SK-N-MC (cell line): ENCODE measurements at regions not wholly inside any gene's neighbourhood (a gene's known extent, or its start where the extent isn't known, plus 50 kb on each side); places are given as distances from the start of the nearest gene placed in this dataset.

Experiments used
- EZH2 ChIP-seq: fragments of 200-600 bp; sonication (generic); IDR thresholded peaks from one replicate; pipeline ENCODE4 v1.6.1; 2017; ENCODE audit warnings: antibody characterized with exemption
- POLR2AphosphoS5 ChIP-seq: IDR thresholded peaks from 2 replicates; pipeline ENCODE4 v1.6.1; 2012; ENCODE audit warnings: mild to moderate bottlenecking, low read depth, low read length, borderline replicate concordance

DNA sequence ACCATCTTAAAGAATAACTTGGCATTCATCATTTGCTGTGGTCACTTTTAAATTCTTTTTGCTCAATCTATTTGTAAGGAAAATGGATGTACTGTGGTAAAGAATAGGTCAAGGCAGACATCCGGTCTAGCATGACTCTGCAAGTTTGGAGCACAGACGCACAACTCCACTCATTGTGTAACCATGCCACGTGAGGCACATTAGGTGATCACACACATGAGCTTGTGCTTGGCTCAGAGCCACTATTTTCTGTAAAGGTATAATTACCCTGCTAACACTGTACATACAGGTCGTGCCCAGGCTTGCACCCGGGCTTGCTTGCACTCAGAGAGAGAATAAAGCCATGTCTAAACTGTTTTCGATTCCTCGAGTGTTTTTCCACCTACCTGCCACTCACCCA, 1289.1 kb upstream of the ADGRB3 start:
- no peak for TF ChIP-seq POLR2AphosphoS5
- no peak for TF ChIP-seq EZH2
